NT2/D1 (cell line): ENCODE measurements at regions not wholly inside any gene's neighbourhood (a gene's known extent, or its start where the extent isn't known, plus 50 kb on each side); places are given as distances from the start of the nearest gene placed in this dataset.

Experiments
- SUZ12 ChIP-seq: IDR thresholded peaks from 2 replicates; pipeline ENCODE4 v1.6.1; 2011; ENCODE audit not compliant: insufficient read length, insufficient read depth; ENCODE audit errors: extremely low read depth
- YY1 ChIP-seq: IDR thresholded peaks from 2 replicates; pipeline ENCODE4 v1.6.1; 2011; ENCODE audit not compliant: insufficient read length, insufficient read depth
- ZNF274 ChIP-seq: IDR thresholded peaks from 2 replicates; pipeline ENCODE4 v1.6.1; 2011; ENCODE audit warnings: mild to moderate bottlenecking, low read depth, low read length

GRCh38 chr4:156168288-156168687, 214.6 kb upstream of the CTSO start:
- no peak for TF ChIP-seq ZNF274
- no peak for TF ChIP-seq YY1
- TF ChIP-seq SUZ12 = no peak
